Left kidney (tissue), 1 donor: ENCODE measurements at regions not wholly inside any gene's neighbourhood (a gene's known extent, or its start where the extent isn't known, plus 50 kb on each side); places are given as distances from the start of the nearest gene placed in this dataset.
A peak's percentile ranks its signal among the peaks of the same experiment; 100 is the strongest.
"Not testable (repeated sequence)": the region's sequence is repeated elsewhere in the genome, so short reads cannot be mapped to it uniquely, and the experiment has no call there.

ENCODE experiments used
- DNase-seq: peaks from one replicate; pipeline ENCODE4 v3.0.0-alpha.2; 2013

GRCh38 chr11:103731670-103732069 lies 304.8 kb upstream of the DDI1 start:
- DNase-seq = no peak

GRCh38 chr11:103733889-103734288 lies 302.6 kb upstream of the DDI1 start:
- DNase-seq = no peak

GRCh38 chr11:103735497-103736032 lies 300.9 kb upstream of the DDI1 start:
- DNase-seq = no peak

- no peak for DNase-seq
These were observed 300.0 kb upstream of the DDI1 start for GRCh38 chr11:103736315-103737036.

GRCh38 chr11:103737037-103737622 lies 299.3 kb upstream of the DDI1 start:
- no peak for DNase-seq

GRCh38 chr11:103737747-103738146 lies 298.7 kb upstream of the DDI1 start:
- no peak for DNase-seq

- not testable (repeated sequence) for DNase-seq
These were observed 297.2 kb upstream of the DDI1 start for GRCh38 chr11:103739074-103739796.

GRCh38 chr11:103744496-103745153 lies 291.8 kb upstream of the DDI1 start:
- no peak for DNase-seq

GRCh38 chr11:103749158-103749557 lies 287.3 kb upstream of the DDI1 start:
- no peak for DNase-seq

GRCh38 chr11:103768816-103769215 lies 267.6 kb upstream of the DDI1 start:
- no peak for DNase-seq

- DNase-seq = no peak
These were observed 263.4 kb upstream of the DDI1 start for GRCh38 chr11:103773059-103773458.

- DNase-seq = no peak
These were observed 262.9 kb upstream of the DDI1 start for GRCh38 chr11:103773537-103773936.

GRCh38 chr11:103779054-103779453 lies 257.4 kb upstream of the DDI1 start:
- DNase-seq = no peak

- DNase-seq = no peak
These were observed 246.5 kb upstream of the DDI1 start for GRCh38 chr11:103789952-103790351.

- no peak for DNase-seq
These were observed 243.4 kb upstream of the DDI1 start for GRCh38 chr11:103792981-103793468.

- no peak for DNase-seq
These were observed 242.2 kb upstream of the DDI1 start for GRCh38 chr11:103794262-103794661.

GRCh38 chr11:103798026-103798425 lies 238.4 kb upstream of the DDI1 start:
- peak; percentile 34 for DNase-seq

GRCh38 chr11:103798446-103798845 lies 238.0 kb upstream of the DDI1 start:
- no peak for DNase-seq

GRCh38 chr11:103800406-103801114 lies 235.9 kb upstream of the DDI1 start:
- no peak for DNase-seq

GRCh38 chr11:103803062-103803461 lies 233.4 kb upstream of the DDI1 start:
- DNase-seq = no peak

- DNase-seq = no peak
These were observed 230.8 kb upstream of the DDI1 start for GRCh38 chr11:103805688-103806009.
